ENCODE measurements at regions not wholly inside any gene's neighbourhood (a gene's known extent, or its start where the extent isn't known, plus 50 kb on each side); places are given as distances from the start of the nearest gene placed in this dataset.
"Not testable (repeated sequence)": the region's sequence is repeated elsewhere in the genome, so short reads cannot be mapped to it uniquely, and the experiment has no call there.

DNA sequence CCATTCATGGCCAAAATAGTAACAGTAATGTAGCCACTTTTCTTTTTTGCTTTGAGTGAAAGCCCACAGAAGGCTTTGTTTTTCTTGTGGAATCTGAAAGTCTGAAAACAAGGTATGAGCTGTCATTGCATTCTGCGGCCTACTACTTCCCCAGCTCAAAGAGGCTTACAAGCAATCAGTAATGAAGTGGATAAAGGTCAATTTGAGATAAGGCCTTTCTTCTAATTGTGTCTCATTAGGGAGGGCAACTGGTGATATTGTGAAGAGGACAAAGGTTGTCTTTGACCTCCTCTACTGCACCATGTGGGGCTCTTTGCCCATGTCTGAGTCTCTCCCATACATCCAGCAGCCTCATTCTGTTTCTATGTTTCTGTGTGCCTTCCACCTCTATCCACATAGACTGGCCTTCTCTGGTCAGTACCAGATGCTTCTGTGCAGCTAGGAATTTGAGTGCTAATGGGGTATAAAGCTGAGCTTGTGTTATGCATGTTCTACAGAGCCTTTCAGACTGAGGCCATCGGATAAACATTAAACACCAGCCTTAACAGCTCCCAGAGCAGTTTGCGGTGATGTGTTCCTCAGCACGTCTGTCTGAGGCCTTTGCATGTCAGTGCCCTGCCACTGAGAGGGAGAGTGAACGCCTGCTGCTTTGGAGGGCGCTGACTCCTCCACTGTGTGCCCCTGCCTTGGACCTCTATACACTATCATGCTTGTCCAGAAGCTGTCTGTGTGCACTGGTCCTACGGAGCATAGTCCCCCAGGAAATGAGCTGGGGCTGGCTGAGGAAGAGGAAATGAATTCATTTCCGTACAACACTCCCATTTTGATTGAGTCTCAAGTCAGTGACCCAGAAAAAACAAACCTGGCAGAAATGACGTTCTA lies 80.2 kb downstream of the SH2D1A start:
- DNase-seq (no peak), ATAC-seq (ENCODE audit: low FRiP score) (no peak)
- 61 to 71% methylated on average over 9 of the region's 9 CpGs for WGBS, 2 donors
- intact Hi-C loops (cut with DNase I): no loop called here
- Histone ChIP-seq H3K27ac (ENCODE audit: low read depth in 1 of 2, low read length in 2 of 2) (no peak overlapping the region), H3K4me1 (ENCODE audit: control insufficient read depth in 1 of 2, insufficient read depth in 2 of 2, low read length in 2 of 2) (no peaks in the 10 kb centered on the region), H3K9me3 (ENCODE audit: control insufficient read depth, low read length) (no peaks in the 10 kb centered on the region), H3K36me3 (ENCODE audit: control insufficient read depth in 1 of 2, insufficient read depth in 2 of 2, low read length in 1 of 2) (no peaks in the 10 kb centered on the region), H3K4me3 (ENCODE audit: low read length in 2 of 2) (no peak overlapping the region), H3K27me3 (ENCODE audit: control insufficient read depth in 1 of 2, insufficient read depth in 2 of 2, low read length in 1 of 2) (no peaks in the 10 kb centered on the region)

DNA sequence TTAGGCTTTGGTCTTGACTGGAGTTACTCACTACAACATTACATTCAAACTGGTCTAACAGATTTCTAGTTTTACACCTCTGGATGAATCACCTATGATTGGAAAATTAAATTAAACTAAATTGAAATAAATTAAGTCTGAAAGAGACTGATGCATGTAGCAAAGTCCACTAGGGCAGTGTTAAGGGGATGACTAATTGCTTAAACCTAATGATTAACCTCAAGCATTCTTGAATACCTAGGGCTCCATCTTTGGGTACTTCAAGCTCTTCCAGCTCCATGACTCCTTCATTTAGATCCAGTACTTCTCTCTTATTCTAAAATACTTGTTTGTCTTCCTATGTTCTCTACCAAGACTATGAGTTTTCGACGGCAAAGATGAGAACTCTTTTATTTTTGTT lies 86.8 kb downstream of the SH2D1A start:
- DNase-seq (no peak), ATAC-seq (ENCODE audit: low FRiP score) (no peak)
- 60 to 94% methylated on average over 2 of the region's 2 CpGs for WGBS, 2 donors
- H3K27me3 ChIP-seq (ENCODE audit: control insufficient read depth in 1 of 2, insufficient read depth in 2 of 2, low read length in 1 of 2): no peaks in the 10 kb centered on the region
- no peaks in the 10 kb centered on the region for H3K9me3 ChIP-seq (ENCODE audit: control insufficient read depth, low read length)
- H3K27ac ChIP-seq (ENCODE audit: low read depth in 1 of 2, low read length in 2 of 2): no peak overlapping the region
- H3K36me3 ChIP-seq (ENCODE audit: control insufficient read depth in 1 of 2, insufficient read depth in 2 of 2, low read length in 1 of 2): no peaks in the 10 kb centered on the region
- H3K4me3 ChIP-seq (ENCODE audit: low read length in 2 of 2): no peak overlapping the region
- H3K4me1 ChIP-seq (ENCODE audit: control insufficient read depth in 1 of 2, insufficient read depth in 2 of 2, low read length in 2 of 2): no peaks in the 10 kb centered on the region
- intact Hi-C loops (cut with DNase I): no loop called here

DNA sequence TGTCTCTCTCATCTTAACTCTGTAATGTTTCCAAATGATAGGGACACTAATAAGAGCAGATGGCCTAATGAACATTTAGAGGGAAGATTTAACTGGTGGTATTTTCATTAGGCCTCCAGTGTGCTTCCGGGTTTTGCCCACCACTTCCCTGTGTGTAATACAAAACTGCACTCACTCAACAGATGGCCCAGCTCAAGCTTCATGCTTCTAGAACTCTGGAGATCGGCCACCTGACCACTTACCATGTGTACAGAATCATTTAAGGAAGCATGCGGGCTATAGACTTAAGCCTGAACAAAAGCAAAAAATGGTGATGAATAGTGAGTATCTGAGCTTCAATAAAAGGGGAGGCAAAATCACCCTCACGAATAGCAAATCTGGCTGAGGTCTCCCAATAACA lies 89.3 kb downstream of the SH2D1A start:
- Histone ChIP-seq H3K27ac (ENCODE audit: low read depth in 1 of 2, low read length in 2 of 2) (no peak overlapping the region), H3K36me3 (ENCODE audit: control insufficient read depth in 1 of 2, insufficient read depth in 2 of 2, low read length in 1 of 2) (no peaks in the 10 kb centered on the region), H3K4me1 (ENCODE audit: control insufficient read depth in 1 of 2, insufficient read depth in 2 of 2, low read length in 2 of 2) (no peaks in the 10 kb centered on the region), H3K9me3 (ENCODE audit: control insufficient read depth, low read length) (no peaks in the 10 kb centered on the region), H3K4me3 (ENCODE audit: low read length in 2 of 2) (no peak overlapping the region), H3K27me3 (ENCODE audit: control insufficient read depth in 1 of 2, insufficient read depth in 2 of 2, low read length in 1 of 2) (no peaks in the 10 kb centered on the region)
- DNase-seq (no peak), ATAC-seq (ENCODE audit: low FRiP score) (no peak)
- 70 to 80% methylated on average over 4 of the region's 4 CpGs for WGBS, 2 donors
- intact Hi-C loops (cut with DNase I): no loop called here

DNA sequence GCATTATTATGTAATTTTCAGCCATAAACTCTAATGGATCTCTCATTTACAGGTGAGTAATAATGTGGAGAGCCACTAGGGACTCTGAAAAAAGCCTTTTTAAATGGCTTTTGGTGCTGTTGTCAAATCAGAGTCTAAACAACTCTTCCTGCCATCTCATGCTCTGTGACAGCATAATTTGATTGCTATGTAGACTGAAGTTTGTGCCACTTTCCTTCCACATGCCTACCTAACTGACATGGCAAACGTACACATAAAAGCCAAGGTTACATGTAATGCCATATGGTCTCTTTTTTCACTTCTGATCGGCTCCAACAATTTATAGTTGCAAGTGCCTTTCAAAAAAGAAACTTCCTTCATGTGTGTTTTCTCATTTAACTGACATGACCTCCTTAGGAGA lies 94.3 kb downstream of the SH2D1A start:
- WGBS, 2 donors: 55 to 80% methylated on average over 2 of the region's 2 CpGs
- DNase-seq (no peak), ATAC-seq (ENCODE audit: low FRiP score) (no peak)
- Histone ChIP-seq H3K27me3 (ENCODE audit: control insufficient read depth in 1 of 2, insufficient read depth in 2 of 2, low read length in 1 of 2) (no peaks in the 10 kb centered on the region), H3K9me3 (ENCODE audit: control insufficient read depth, low read length) (no peaks in the 10 kb centered on the region), H3K36me3 (ENCODE audit: control insufficient read depth in 1 of 2, insufficient read depth in 2 of 2, low read length in 1 of 2) (no peaks in the 10 kb centered on the region), H3K4me3 (ENCODE audit: low read length in 2 of 2) (no peak overlapping the region), H3K27ac (ENCODE audit: low read depth in 1 of 2, low read length in 2 of 2) (no peak overlapping the region), H3K4me1 (ENCODE audit: control insufficient read depth in 1 of 2, insufficient read depth in 2 of 2, low read length in 2 of 2) (no peaks in the 10 kb centered on the region)
- intact Hi-C loops (cut with DNase I): no loop called here

DNA sequence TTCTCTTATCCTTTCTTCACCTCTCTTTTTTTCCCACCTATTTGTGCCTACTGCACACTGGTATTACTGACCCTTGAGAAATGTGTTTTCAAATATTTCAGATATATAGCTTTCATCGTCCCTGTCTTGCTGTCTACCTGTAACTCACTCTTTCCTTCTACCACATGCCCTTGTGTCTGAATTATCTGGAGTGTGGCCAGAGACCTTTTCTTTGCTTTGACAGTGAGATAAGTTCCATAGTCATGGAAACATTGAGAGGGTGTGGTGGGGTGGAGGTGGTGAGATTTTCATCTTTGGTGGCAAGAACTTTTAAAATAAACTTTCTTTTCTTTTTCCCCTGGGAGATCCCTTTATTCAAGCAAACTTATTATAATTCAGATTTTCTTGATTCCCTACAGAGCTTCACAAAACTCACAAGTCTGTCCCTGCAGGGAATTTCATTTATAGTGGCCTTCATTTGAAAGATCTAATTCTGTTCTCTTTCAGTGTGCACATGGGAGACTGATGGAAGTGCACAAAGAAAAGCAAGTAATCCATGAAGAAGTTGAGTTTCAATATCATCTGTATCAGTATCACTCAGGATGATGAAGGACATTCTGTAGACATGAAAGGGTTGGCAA lies 95.7 kb downstream of the SH2D1A start:
- Histone ChIP-seq H3K27me3 (ENCODE audit: control insufficient read depth in 1 of 2, insufficient read depth in 2 of 2, low read length in 1 of 2) (no peaks in the 10 kb centered on the region), H3K36me3 (ENCODE audit: control insufficient read depth in 1 of 2, insufficient read depth in 2 of 2, low read length in 1 of 2) (no peaks in the 10 kb centered on the region), H3K4me3 (ENCODE audit: low read length in 2 of 2) (no peak overlapping the region), H3K27ac (ENCODE audit: low read depth in 1 of 2, low read length in 2 of 2) (no peak overlapping the region), H3K9me3 (ENCODE audit: control insufficient read depth, low read length) (no peaks in the 10 kb centered on the region), H3K4me1 (ENCODE audit: control insufficient read depth in 1 of 2, insufficient read depth in 2 of 2, low read length in 2 of 2) (no peaks in the 10 kb centered on the region)
- no peak for ATAC-seq (ENCODE audit: low FRiP score)
- DNase-seq: no peak
- WGBS, 2 donors: 77 to 84% methylated on average over 1 of the region's 1 CpG
- intact Hi-C loops (cut with DNase I): no loop called here

DNA sequence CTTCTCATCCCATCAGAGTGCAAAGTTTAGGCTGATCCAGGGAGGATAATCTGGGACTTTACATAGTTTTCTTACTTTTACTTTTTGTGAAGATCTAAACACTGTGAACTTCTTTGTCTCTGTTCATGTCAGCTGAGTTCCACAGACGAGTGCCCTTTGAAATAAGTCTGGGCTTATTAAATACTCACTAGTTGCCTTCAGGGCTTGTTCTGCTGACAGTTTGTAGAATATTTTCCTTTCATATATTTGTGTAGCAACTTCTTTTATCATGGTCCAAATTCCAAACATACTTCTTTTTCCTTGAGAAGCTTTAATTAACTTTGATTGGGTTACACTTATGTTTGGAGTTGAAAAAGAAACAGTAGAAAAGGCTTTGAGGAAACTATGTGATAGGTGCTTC lies 109.6 kb downstream of the SH2D1A start:
- no peak overlapping the region for H3K27ac ChIP-seq (ENCODE audit: low read depth in 1 of 2, low read length in 2 of 2)
- no peaks in the 10 kb centered on the region for H3K36me3 ChIP-seq (ENCODE audit: control insufficient read depth in 1 of 2, insufficient read depth in 2 of 2, low read length in 1 of 2)
- 31 to 72% methylated on average over 1 of the region's 1 CpG for WGBS, 2 donors
- no peaks in the 10 kb centered on the region for H3K4me1 ChIP-seq (ENCODE audit: control insufficient read depth in 1 of 2, insufficient read depth in 2 of 2, low read length in 2 of 2)
- no peak for ATAC-seq (ENCODE audit: low FRiP score)
- H3K27me3 ChIP-seq (ENCODE audit: control insufficient read depth in 1 of 2, insufficient read depth in 2 of 2, low read length in 1 of 2): no peaks in the 10 kb centered on the region
- DNase-seq: no peak
- intact Hi-C loops (cut with DNase I): no loop called here
- no peak overlapping the region for H3K4me3 ChIP-seq (ENCODE audit: low read length in 2 of 2)
- no peaks in the 10 kb centered on the region for H3K9me3 ChIP-seq (ENCODE audit: control insufficient read depth, low read length)

DNA sequence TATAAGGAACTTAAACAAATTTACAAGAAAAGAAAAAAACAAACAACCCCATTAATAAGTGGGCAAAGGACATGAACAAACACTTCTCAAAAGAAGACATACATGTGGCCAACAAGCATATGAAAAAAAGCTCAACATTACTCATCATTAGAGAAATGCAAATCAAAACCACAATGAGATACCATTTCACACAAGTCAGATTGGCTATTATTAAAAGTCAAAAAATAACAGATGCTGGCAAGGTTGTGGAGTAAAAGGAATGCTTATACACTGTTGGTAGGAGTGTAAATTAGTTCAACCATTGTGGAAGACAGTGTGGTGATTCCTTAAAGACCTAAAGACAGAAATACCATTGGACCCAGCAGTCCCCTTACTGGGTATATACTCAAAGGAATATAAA lies 113.5 kb downstream of the SH2D1A start:
- H3K27ac ChIP-seq (ENCODE audit: low read depth in 1 of 2, low read length in 2 of 2); H3K36me3 ChIP-seq (ENCODE audit: control insufficient read depth in 1 of 2, insufficient read depth in 2 of 2, low read length in 1 of 2); H3K9me3 ChIP-seq (ENCODE audit: control insufficient read depth, low read length); H3K27me3 ChIP-seq (ENCODE audit: control insufficient read depth in 1 of 2, insufficient read depth in 2 of 2, low read length in 1 of 2); ATAC-seq (ENCODE audit: low FRiP score); intact Hi-C loops (cut with DNase I); H3K4me1 ChIP-seq (ENCODE audit: control insufficient read depth in 1 of 2, insufficient read depth in 2 of 2, low read length in 2 of 2); DNase-seq; H3K4me3 ChIP-seq (ENCODE audit: low read length in 2 of 2): not testable (repeated sequence)

DNA sequence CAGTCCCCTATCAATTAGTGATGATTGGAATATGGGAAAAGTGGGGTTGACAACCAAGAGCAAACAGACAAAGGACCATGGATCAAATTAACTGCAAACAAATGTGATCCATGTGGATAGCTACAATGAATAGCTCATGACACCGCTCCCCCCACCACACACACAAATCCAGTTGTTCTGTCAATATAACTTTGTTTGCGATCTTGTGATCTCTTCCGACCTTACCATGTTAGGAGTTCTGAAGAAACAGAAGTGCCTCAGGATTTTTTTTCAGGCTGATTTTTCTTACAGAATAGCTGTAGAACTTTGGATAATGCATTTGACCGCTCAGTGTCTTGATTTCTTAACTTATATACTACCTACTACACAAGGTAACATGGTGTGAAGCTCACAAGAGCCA lies 116.6 kb downstream of the SH2D1A start:
- no peak overlapping the region for H3K4me3 ChIP-seq (ENCODE audit: low read length in 2 of 2)
- no peaks in the 10 kb centered on the region for H3K9me3 ChIP-seq (ENCODE audit: control insufficient read depth, low read length)
- H3K4me1 ChIP-seq (ENCODE audit: control insufficient read depth in 1 of 2, insufficient read depth in 2 of 2, low read length in 2 of 2): no peaks in the 10 kb centered on the region
- DNase-seq (no peak), ATAC-seq (ENCODE audit: low FRiP score) (no peak)
- no peaks in the 10 kb centered on the region for H3K27me3 ChIP-seq (ENCODE audit: control insufficient read depth in 1 of 2, insufficient read depth in 2 of 2, low read length in 1 of 2)
- H3K27ac ChIP-seq (ENCODE audit: low read depth in 1 of 2, low read length in 2 of 2): no peak overlapping the region
- 78 to 97% methylated on average over 4 of the region's 4 CpGs for WGBS, 2 donors
- intact Hi-C loops (cut with DNase I): no loop called here
- no peaks in the 10 kb centered on the region for H3K36me3 ChIP-seq (ENCODE audit: control insufficient read depth in 1 of 2, insufficient read depth in 2 of 2, low read length in 1 of 2)

DNA sequence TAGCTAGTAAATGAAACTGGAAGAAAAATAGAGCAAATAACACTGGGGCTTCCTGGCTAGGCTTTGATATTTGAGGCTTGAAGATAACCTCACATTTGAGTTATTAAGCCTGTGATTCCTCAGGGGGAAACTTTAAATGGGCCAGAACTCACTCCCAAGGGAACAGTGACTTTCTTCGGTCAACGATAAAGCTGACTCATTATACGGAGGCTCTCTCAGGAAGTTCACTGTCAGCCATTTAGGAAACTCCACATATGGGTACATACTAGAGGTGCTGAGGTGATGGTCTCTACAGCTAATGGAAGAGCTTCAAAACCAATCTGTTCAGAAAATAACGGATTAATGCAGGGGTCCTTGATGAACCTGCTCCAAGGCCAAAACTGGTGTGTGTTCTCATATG lies 120.8 kb downstream of the SH2D1A start:
- intact Hi-C loops (cut with DNase I): no loop called here
- Histone ChIP-seq H3K27ac (ENCODE audit: low read depth in 1 of 2, low read length in 2 of 2) (no peak overlapping the region), H3K36me3 (ENCODE audit: control insufficient read depth in 1 of 2, insufficient read depth in 2 of 2, low read length in 1 of 2) (no peaks in the 10 kb centered on the region), H3K27me3 (ENCODE audit: control insufficient read depth in 1 of 2, insufficient read depth in 2 of 2, low read length in 1 of 2) (no peaks in the 10 kb centered on the region), H3K4me1 (ENCODE audit: control insufficient read depth in 1 of 2, insufficient read depth in 2 of 2, low read length in 2 of 2) (no peaks in the 10 kb centered on the region), H3K9me3 (ENCODE audit: control insufficient read depth, low read length) (no peaks in the 10 kb centered on the region), H3K4me3 (ENCODE audit: low read length in 2 of 2) (no peak overlapping the region)
- 36 to 45% methylated on average over 4 of the region's 4 CpGs for WGBS, 2 donors
- ATAC-seq (ENCODE audit: low FRiP score) (no peak), DNase-seq (no peak)
